Endothelial cell (in vitro differentiated cells): ENCODE measurements at regions not wholly inside any gene's neighbourhood (a gene's known extent, or its start where the extent isn't known, plus 50 kb on each side); places are given as distances from the start of the nearest gene placed in this dataset.

Experiments
- DNase-seq: peaks from one replicate; pipeline ENCODE4 v3.0.0; 2021; ENCODE audit warnings: low spot score
- H3K27ac Mint-ChIP-seq: one replicate; pipeline ENCODE4 v1.8.0; 2021; ENCODE audit warnings: mixed read lengths, inconsistent platforms; ENCODE audit not compliant: unreplicated experiment
- H3K27me3 Mint-ChIP-seq: one replicate; pipeline ENCODE4 v1.8.0; 2021; ENCODE audit warnings: mild to moderate bottlenecking, moderate library complexity, mixed read lengths, inconsistent platforms; ENCODE audit not compliant: unreplicated experiment
- H3K36me3 Mint-ChIP-seq: one replicate; pipeline ENCODE4 v1.8.0; 2021; ENCODE audit warnings: mild to moderate bottlenecking, low read depth, mixed read lengths, inconsistent platforms; ENCODE audit not compliant: unreplicated experiment
- H3K4me1 Mint-ChIP-seq: one replicate; pipeline ENCODE4 v1.8.0; 2021; ENCODE audit warnings: mild to moderate bottlenecking, mixed read lengths, inconsistent platforms; ENCODE audit not compliant: unreplicated experiment
- H3K4me3 Mint-ChIP-seq: one replicate; pipeline ENCODE4 v1.8.0; 2021; ENCODE audit warnings: mild to moderate bottlenecking, mixed read lengths, inconsistent platforms; ENCODE audit not compliant: unreplicated experiment
- H3K9me3 Mint-ChIP-seq: one replicate; pipeline ENCODE4 v1.8.0; 2021; ENCODE audit warnings: mixed read lengths, inconsistent platforms; ENCODE audit not compliant: unreplicated experiment
- TF ChIP-seq, protein P1 (sequence below): fragments of 200-600 bp; sonication (generic); IDR thresholded peaks from one replicate; pipeline ENCODE4 v1.5.0; 2021; ENCODE audit warnings: antibody characterized with exemption; ENCODE audit not compliant: unreplicated experiment

DNA sequence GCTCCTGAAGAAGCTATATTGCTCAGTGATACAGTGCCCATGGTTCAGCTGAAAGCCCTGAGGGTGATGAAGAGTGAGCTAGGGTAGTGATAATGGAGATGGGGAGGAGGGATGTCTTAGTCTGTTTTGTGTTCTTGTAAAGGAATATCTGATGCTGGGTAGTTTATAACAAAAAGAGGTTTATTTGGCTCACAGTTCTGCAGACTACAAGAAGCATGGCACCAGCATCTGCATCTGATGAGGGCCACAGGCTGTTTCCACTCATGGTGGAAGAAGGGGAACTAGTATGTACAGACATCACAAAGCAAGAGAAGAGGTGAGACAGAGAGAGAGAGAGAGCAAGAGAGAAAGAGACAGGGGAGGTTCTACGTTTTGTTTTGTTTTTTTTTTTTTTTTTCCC is 417.3 kb upstream of the TRIB2 start:
- DNase-seq = no peak
- Mint-ChIP-seq H3K9me3 (no peaks in the 10 kb centered on the region), H3K36me3 (no peaks in the 10 kb centered on the region), H3K27me3 (peaks cover 2% of the 10 kb centered on the region), H3K4me1 (no peaks in the 10 kb centered on the region), H3K4me3 (no peak overlapping the region), H3K27ac (no peak overlapping the region)
- TF ChIP-seq, protein P1, sequence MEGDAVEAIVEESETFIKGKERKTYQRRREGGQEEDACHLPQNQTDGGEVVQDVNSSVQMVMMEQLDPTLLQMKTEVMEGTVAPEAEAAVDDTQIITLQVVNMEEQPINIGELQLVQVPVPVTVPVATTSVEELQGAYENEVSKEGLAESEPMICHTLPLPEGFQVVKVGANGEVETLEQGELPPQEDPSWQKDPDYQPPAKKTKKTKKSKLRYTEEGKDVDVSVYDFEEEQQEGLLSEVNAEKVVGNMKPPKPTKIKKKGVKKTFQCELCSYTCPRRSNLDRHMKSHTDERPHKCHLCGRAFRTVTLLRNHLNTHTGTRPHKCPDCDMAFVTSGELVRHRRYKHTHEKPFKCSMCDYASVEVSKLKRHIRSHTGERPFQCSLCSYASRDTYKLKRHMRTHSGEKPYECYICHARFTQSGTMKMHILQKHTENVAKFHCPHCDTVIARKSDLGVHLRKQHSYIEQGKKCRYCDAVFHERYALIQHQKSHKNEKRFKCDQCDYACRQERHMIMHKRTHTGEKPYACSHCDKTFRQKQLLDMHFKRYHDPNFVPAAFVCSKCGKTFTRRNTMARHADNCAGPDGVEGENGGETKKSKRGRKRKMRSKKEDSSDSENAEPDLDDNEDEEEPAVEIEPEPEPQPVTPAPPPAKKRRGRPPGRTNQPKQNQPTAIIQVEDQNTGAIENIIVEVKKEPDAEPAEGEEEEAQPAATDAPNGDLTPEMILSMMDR = no peak

DNA sequence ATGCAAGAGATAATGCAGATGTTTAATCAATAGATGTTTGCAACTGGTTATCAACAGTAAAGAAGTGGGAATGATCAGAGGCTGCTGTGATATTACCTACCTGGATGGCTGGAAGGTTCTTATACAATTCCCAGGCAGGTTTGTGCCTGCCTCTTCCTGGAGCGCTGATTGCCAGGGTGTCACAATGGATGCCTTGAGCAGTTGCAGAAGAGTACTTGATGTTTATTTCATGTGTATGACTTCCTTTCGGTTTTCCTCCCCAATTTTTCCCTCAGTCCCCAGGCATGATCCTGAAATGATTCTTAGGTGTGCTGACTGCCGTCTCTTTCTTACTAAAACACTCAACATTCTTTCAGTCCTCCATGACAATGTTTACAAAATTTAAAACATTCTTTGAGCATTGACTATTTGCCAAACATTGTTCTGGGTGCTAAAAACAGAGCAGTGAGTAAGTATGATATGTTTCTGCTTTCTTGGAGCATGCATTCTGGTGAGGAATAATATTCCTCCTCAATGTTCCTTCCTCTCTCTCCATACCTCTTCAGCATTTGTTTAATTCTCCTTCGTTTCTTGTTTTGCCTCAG is 416.6 kb upstream of the TRIB2 start:
- Mint-ChIP-seq H3K27ac (no peak overlapping the region), H3K27me3 (peaks cover 2% of the 10 kb centered on the region), H3K36me3 (no peaks in the 10 kb centered on the region), H3K9me3 (no peaks in the 10 kb centered on the region), H3K4me1 (no peaks in the 10 kb centered on the region), H3K4me3 (no peak overlapping the region)
- TF ChIP-seq, protein P1 = no peak
- no peak for DNase-seq

DNA sequence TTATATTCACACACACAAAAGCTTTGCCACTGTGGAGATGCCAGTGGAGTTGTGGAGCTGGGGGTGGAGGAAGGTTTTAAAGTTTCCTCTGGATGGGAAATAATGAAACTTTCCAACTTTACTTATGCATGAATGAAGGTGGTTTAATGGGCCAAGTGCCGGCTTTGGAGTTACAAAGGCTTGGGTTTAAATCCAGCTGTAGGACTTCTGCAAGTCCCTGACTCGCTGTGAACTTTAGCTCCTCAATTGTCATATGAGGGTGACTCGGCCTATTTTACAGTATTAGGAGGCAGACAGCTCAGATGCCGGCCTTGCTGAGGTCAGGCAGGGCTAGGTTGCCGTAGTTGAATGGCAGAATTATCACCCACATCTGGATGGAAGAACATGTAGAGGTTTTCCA is 415.8 kb upstream of the TRIB2 start:
- no peaks in the 10 kb centered on the region for H3K4me1 Mint-ChIP-seq
- H3K4me3 Mint-ChIP-seq = no peak overlapping the region
- DNase-seq = no peak
- no peaks in the 10 kb centered on the region for H3K36me3 Mint-ChIP-seq
- no peak overlapping the region for H3K27ac Mint-ChIP-seq
- TF ChIP-seq, protein P1 = no peak
- no peaks in the 10 kb centered on the region for H3K9me3 Mint-ChIP-seq
- H3K27me3 Mint-ChIP-seq = peaks cover 2% of the 10 kb centered on the region

DNA sequence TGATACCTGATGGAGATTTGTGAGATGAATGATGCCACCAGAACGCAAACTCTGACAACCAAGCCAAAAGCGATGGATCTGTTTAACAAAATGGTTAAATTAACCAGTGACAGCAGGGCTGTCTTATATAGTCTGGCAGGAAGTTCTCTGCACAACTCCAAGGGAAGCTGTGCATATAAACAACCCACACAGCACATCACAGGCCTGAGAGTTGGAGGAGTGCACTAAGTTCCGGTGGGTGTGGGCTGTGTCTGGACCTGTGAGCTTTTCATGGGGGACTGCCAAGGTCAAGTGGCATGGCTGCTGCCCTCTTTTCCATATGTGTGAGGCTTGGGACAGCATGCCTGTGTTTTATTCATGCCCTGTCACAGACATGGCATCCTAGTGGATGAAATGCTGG is 414.6 kb upstream of the TRIB2 start:
- Mint-ChIP-seq H3K4me3 (no peak overlapping the region), H3K27ac (no peak overlapping the region), H3K9me3 (no peaks in the 10 kb centered on the region), H3K27me3 (peaks cover 2% of the 10 kb centered on the region), H3K4me1 (no peaks in the 10 kb centered on the region), H3K36me3 (no peaks in the 10 kb centered on the region)
- no peak for DNase-seq
- TF ChIP-seq, protein P1 = no peak

DNA sequence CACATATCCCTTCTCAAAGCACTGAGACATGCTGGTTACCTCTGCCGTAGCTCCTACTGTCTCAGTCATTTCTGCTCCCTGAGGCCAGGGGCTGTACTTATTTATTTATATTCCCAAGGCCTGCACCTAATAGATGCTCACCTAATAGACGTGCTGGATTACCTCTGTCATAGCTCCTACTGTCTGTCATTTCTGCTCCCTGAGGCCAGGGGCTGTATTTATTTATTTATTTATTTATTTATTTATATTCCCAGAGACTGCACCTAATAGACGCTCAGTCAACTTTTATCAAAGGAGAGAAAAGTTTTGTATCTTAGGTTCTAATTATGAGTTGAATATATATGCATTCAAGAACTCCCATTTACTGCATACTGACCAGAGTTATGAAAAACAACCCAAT is 414.0 kb upstream of the TRIB2 start:
- Mint-ChIP-seq H3K4me3 (no peak overlapping the region), H3K9me3 (no peaks in the 10 kb centered on the region), H3K27me3 (peaks cover 2% of the 10 kb centered on the region), H3K27ac (no peak overlapping the region), H3K36me3 (no peaks in the 10 kb centered on the region), H3K4me1 (no peaks in the 10 kb centered on the region)
- TF ChIP-seq, protein P1 = no peak
- no peak for DNase-seq
